HEK293 (cell line): ENCODE measurements at regions not wholly inside any gene's neighbourhood (a gene's known extent, or its start where the extent isn't known, plus 50 kb on each side); places are given as distances from the start of the nearest gene placed in this dataset.

ENCODE experiments used
- CTCF ChIA-PET: fragments of 350-600 bp; formaldehyde crosslinking; extraction: SDS; loops from one replicate; lab custom pipeline; 2021; ENCODE audit warnings: antibody characterized with exemption; lab: Yijun Ruan, JAX
- POLR2A ChIA-PET: fragments of 300-600 bp; formaldehyde crosslinking; extraction: SDS; loops from one replicate; lab custom pipeline; 2020; ENCODE audit warnings: antibody characterized with exemption, inconsistent platforms; lab: Yijun Ruan, JAX
- H3K27ac ChIP-seq: fragments of 200-500 bp; sonication (Bioruptor generic); 2 replicates; pipeline ENCODE4 v1.5.1; 2014; ENCODE audit warnings: low read depth, low read length, control low read depth, inconsistent platforms; ENCODE audit errors: extremely low read depth
- H3K36me3 ChIP-seq, 2 experiments: fragments of 200-500 bp in 1 of 2; sonication (Bioruptor generic) in 1 of 2; 1 replicate in 1 of 2; 2 replicates in 1 of 2; pipeline ENCODE4 v1.5.1; 2014 to 2017; ENCODE audit warnings: inconsistent platforms in 2 of 2, low read length in 2 of 2; ENCODE audit not compliant: control insufficient read depth in 2 of 2, insufficient read depth in 1 of 2
- H3K4me1 ChIP-seq: fragments of 200-500 bp; sonication (Bioruptor generic); 2 replicates; pipeline ENCODE4 v1.5.1; 2014; ENCODE audit warnings: mild to moderate bottlenecking, low read length, inconsistent platforms; ENCODE audit not compliant: control insufficient read depth, insufficient read depth
- H3K4me3 ChIP-seq: 2 replicates; pipeline ENCODE4 v1.5.1; 2011; ENCODE audit warnings: low read depth, mild to moderate bottlenecking, control low read depth, low read length, moderate library complexity
- H3K9me3 ChIP-seq: fragments of 200-500 bp; sonication (Bioruptor generic); 2 replicates; pipeline ENCODE4 v1.5.1; 2014; ENCODE audit warnings: low read depth, low read length, inconsistent platforms; ENCODE audit not compliant: control insufficient read depth, insufficient read depth
- GLI4 ChIP-seq: fragments of 450-650 bp; formaldehyde crosslinking; IDR thresholded peaks from 2 replicates; pipeline ENCODE4 v1.5.1; 2016; ENCODE audit warnings: missing biosample characterization, missing genetic modification characterization
- HOXD13 ChIP-seq: sonication (generic); formaldehyde crosslinking; IDR thresholded peaks from 2 replicates; pipeline ENCODE4 v1.8.0; 2022; ENCODE audit warnings: missing genetic modification reagents, borderline replicate concordance
- KLF10 ChIP-seq: fragments of 450-650 bp; IDR thresholded peaks from 2 replicates; pipeline ENCODE4 v1.5.1; 2018; ENCODE audit warnings: missing biosample characterization, mild to moderate bottlenecking, missing genetic modification characterization
- KLF16 ChIP-seq: fragments of 450-650 bp; formaldehyde crosslinking; IDR thresholded peaks from 2 replicates; pipeline ENCODE4 v1.5.1; 2017; ENCODE audit warnings: missing biosample characterization, missing genetic modification characterization
- KLF9 ChIP-seq: fragments of 450-650 bp; formaldehyde crosslinking; IDR thresholded peaks from 2 replicates; pipeline ENCODE4 v1.5.1; 2016; ENCODE audit warnings: missing biosample characterization, missing genetic modification characterization, low read depth
- MYNN ChIP-seq: fragments of 450-650 bp; formaldehyde crosslinking; IDR thresholded peaks from 2 replicates; pipeline ENCODE4 v1.5.1; 2016; ENCODE audit warnings: missing biosample characterization, missing genetic modification characterization, borderline replicate concordance
- OVOL3 ChIP-seq: fragments of 450-650 bp; formaldehyde crosslinking; IDR thresholded peaks from 2 replicates; pipeline ENCODE4 v1.5.1; 2016; ENCODE audit warnings: missing biosample characterization, missing genetic modification characterization
- PRDM1 ChIP-seq: fragments of 450-650 bp; formaldehyde crosslinking; IDR thresholded peaks from 2 replicates; pipeline ENCODE4; 2016; ENCODE audit warnings: missing biosample characterization, missing genetic modification characterization
- REPIN1 ChIP-seq: fragments of 450-650 bp; formaldehyde crosslinking; IDR thresholded peaks from 2 replicates; pipeline ENCODE4 v1.5.1; 2017; ENCODE audit warnings: missing biosample characterization, missing genetic modification characterization, low read depth
- YY1 ChIP-seq: fragments of 450-650 bp; formaldehyde crosslinking; IDR thresholded peaks from 2 replicates; pipeline ENCODE4 v1.5.1; 2018; ENCODE audit warnings: missing biosample characterization, missing genetic modification characterization
- ZBTB20 ChIP-seq: fragments of 450-650 bp; formaldehyde crosslinking; IDR thresholded peaks from 2 replicates; pipeline ENCODE4 v1.5.1; 2016; ENCODE audit warnings: missing biosample characterization, missing genetic modification characterization
- ZNF157 ChIP-seq: fragments of 450-650 bp; formaldehyde crosslinking; IDR thresholded peaks from 2 replicates; pipeline ENCODE4 v1.5.1; 2016; ENCODE audit warnings: missing biosample characterization, missing genetic modification characterization
- ZNF184 ChIP-seq: fragments of 450-650 bp; IDR thresholded peaks from 2 replicates; pipeline ENCODE4 v1.5.1; 2018; ENCODE audit warnings: missing biosample characterization, mild to moderate bottlenecking, missing genetic modification characterization
- ZNF19 ChIP-seq: fragments of 450-650 bp; formaldehyde crosslinking; IDR thresholded peaks from 2 replicates; pipeline ENCODE4; 2016; ENCODE audit warnings: missing biosample characterization, missing genetic modification characterization, low read depth
- ZNF23 ChIP-seq: fragments of 450-650 bp; formaldehyde crosslinking; IDR thresholded peaks from 2 replicates; pipeline ENCODE4 v1.5.1; 2016; ENCODE audit warnings: missing biosample characterization, missing genetic modification characterization, borderline replicate concordance
- ZNF248 ChIP-seq: fragments of 450-650 bp; formaldehyde crosslinking; IDR thresholded peaks from 2 replicates; pipeline ENCODE4 v1.5.1; 2017; ENCODE audit warnings: missing biosample characterization, missing genetic modification characterization
- ZNF548 ChIP-seq: fragments of 450-650 bp; formaldehyde crosslinking; IDR thresholded peaks from 2 replicates; pipeline ENCODE4 v1.5.1; 2016; ENCODE audit warnings: missing biosample characterization, missing genetic modification characterization
- ZNF624 ChIP-seq: fragments of 450-650 bp; formaldehyde crosslinking; IDR thresholded peaks from 2 replicates; pipeline ENCODE4 v1.5.1; 2017; ENCODE audit warnings: missing biosample characterization, missing genetic modification characterization
- ZNF701 ChIP-seq: fragments of 450-650 bp; formaldehyde crosslinking; IDR thresholded peaks from 2 replicates; pipeline ENCODE4 v1.5.1; 2016; ENCODE audit warnings: missing biosample characterization, missing genetic modification characterization
- ZNF776 ChIP-seq: fragments of 450-650 bp; formaldehyde crosslinking; IDR thresholded peaks from 2 replicates; pipeline ENCODE4 v1.5.0; 2017; ENCODE audit warnings: missing biosample characterization, missing genetic modification characterization, borderline replicate concordance
- ZSCAN16 ChIP-seq: fragments of 450-650 bp; formaldehyde crosslinking; IDR thresholded peaks from 2 replicates; pipeline ENCODE4 v1.5.1; 2016; ENCODE audit warnings: missing biosample characterization, missing genetic modification characterization
- TF ChIP-seq, protein P1 (sequence below): fragments of 450-650 bp; formaldehyde crosslinking; IDR thresholded peaks from 2 replicates; pipeline ENCODE4 v1.5.1; 2016; ENCODE audit warnings: missing biosample characterization, missing genetic modification characterization
- TF ChIP-seq, protein P2 (sequence below): fragments of 450-650 bp; formaldehyde crosslinking; IDR thresholded peaks from 2 replicates; pipeline ENCODE4 v1.5.1; 2016; ENCODE audit warnings: missing biosample characterization, missing genetic modification characterization
- TF ChIP-seq, protein P3 (sequence below): fragments of 450-650 bp; formaldehyde crosslinking; IDR thresholded peaks from 2 replicates; pipeline ENCODE4 v1.5.0; 2017; ENCODE audit warnings: missing biosample characterization, missing genetic modification characterization, borderline replicate concordance

DNA sequence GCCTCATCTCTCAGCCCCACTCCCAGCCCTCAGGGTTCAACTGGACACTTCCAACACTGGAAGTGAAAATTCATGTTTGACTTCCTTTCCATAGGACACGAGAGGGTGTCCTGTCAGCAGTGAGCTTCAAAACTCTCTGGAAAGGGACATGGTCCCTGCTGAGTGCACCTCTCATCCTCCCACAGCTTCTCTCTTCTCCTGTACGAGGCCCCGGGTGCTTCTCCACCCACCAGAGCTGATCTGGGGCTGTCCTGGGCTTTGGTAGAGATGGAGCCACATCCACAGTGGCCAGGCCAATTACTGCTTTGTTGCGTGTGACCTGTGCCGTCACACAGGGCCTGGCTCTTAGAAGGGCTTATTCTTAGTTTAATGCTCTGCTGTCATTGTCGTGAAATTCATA is 182.3 kb downstream of the RRAGC start (continued):
- TF ChIP-seq HOXD13 (CRISPR knock-in tag): no peak
- no peak for TF ChIP-seq ZNF776 (tag by site-specific recombination)
- TF ChIP-seq, protein P1, sequence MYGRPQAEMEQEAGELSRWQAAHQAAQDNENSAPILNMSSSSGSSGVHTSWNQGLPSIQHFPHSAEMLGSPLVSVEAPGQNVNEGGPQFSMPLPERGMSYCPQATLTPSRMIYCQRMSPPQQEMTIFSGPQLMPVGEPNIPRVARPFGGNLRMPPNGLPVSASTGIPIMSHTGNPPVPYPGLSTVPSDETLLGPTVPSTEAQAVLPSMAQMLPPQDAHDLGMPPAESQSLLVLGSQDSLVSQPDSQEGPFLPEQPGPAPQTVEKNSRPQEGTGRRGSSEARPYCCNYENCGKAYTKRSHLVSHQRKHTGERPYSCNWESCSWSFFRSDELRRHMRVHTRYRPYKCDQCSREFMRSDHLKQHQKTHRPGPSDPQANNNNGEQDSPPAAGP: no peak
- no peak for TF ChIP-seq ZNF248 (tag by site-specific recombination)
- TF ChIP-seq REPIN1 (tag by site-specific recombination): no peak
- TF ChIP-seq ZNF548: no peak
- no peak for TF ChIP-seq ZNF157 (tag by site-specific recombination)
- TF ChIP-seq KLF16: no peak

DNA sequence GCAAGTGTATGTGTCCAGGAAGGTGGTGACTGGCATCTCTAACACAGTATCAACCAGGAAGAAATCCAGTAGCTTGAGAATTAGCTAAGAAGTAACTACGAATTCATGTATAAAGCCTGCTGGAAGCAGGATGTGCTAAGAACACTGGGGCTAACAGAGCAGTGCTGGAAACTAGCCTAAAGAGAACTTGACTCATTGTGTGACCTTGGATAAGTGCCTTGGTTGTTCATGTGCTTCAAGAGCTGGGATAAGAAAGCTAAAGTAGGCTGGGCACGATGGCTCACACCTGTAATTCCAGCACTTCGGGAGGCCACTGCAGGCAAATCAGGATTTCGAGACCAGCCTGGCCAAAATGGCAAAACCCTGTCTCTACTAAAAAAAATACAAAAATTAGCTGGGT is 186.9 kb downstream of the RRAGC start:
- TF ChIP-seq ZBTB20 (tag by site-specific recombination) (no peak), ZNF23 (tag by site-specific recombination) (no peak), ZSCAN16 (tag by site-specific recombination) (no peak), KLF9 (tag by site-specific recombination) (no peak)
- TF ChIP-seq, protein P2, sequence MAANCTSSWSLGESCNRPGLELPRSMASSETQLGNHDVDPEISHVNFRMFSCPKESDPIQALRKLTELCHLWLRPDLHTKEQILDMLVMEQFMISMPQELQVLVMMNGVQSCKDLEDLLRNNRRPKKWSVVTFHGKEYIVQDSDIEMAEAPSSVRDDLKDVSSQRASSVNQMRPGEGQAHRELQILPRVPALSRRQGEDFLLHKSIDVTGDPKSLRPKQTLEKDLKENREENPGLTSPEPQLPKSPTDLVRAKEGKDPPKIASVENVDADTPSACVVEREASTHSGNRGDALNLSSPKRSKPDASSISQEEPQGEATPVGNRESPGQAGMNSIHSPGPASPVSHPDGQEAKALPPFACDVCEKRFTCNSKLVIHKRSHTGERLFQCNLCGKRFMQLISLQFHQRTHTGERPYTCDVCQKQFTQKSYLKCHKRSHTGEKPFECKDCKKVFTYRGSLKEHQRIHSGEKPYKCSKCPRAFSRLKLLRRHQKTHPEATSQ (tag by site-specific recombination): no peak
- TF ChIP-seq, protein P3, sequence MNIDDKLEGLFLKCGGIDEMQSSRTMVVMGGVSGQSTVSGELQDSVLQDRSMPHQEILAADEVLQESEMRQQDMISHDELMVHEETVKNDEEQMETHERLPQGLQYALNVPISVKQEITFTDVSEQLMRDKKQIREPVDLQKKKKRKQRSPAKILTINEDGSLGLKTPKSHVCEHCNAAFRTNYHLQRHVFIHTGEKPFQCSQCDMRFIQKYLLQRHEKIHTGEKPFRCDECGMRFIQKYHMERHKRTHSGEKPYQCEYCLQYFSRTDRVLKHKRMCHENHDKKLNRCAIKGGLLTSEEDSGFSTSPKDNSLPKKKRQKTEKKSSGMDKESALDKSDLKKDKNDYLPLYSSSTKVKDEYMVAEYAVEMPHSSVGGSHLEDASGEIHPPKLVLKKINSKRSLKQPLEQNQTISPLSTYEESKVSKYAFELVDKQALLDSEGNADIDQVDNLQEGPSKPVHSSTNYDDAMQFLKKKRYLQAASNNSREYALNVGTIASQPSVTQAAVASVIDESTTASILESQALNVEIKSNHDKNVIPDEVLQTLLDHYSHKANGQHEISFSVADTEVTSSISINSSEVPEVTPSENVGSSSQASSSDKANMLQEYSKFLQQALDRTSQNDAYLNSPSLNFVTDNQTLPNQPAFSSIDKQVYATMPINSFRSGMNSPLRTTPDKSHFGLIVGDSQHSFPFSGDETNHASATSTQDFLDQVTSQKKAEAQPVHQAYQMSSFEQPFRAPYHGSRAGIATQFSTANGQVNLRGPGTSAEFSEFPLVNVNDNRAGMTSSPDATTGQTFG (tag by site-specific recombination): no peak
- TF ChIP-seq, all 188 proteins: peak for 0
- no peaks in the 10 kb centered on the region for H3K36me3 ChIP-seq
- H3K27ac ChIP-seq: no peak overlapping the region
- H3K9me3 ChIP-seq: no peaks in the 10 kb centered on the region
- ChIA-PET CTCF (interaction anchor here (0.6 kb wide), 1 partner anchor 64 kb away, joined by 5 read pairs; no protein-coding TSS in a partner anchor), POLR2A (interaction anchor here (0.6 kb wide), 1 partner anchor 114 kb away, joined by 5 read pairs; no protein-coding TSS in a partner anchor)
- H3K4me1 ChIP-seq: no peaks in the 10 kb centered on the region
- no peak overlapping the region for H3K4me3 ChIP-seq

DNA sequence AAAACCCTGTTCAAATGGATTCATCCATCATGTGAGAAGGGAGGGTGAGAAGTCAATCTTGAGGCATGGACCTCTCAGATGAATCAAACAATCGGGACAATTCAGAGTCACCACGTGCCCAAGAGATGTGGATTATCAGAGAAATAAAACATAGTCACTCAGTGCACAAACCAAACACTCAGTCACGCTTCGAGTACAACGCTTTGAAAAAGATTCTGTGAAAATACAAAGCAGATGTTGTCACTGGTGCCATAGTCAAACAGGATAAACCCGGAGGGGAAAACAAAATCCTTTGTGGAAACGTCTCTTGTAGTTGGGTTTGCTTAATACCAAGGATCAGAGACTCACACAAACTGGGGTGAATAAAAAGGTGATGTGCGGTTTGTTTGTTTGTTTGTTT is 188.4 kb downstream of the RRAGC start:
- no peak overlapping the region for H3K4me3 ChIP-seq
- H3K9me3 ChIP-seq: no peaks in the 10 kb centered on the region
- ChIA-PET POLR2A (no interaction called here), CTCF (no interaction called here)
- H3K4me1 ChIP-seq: no peaks in the 10 kb centered on the region
- TF ChIP-seq GLI4: no peak
- TF ChIP-seq ZNF19 (tag by site-specific recombination): no peak
- TF ChIP-seq OVOL3: no peak
- no peak for TF ChIP-seq ZNF184 (tag by site-specific recombination)
- no peak for TF ChIP-seq ZNF701
- no peak for TF ChIP-seq KLF16
- no peak for TF ChIP-seq ZNF624 (tag by site-specific recombination)
- no peak for TF ChIP-seq YY1 (tag by site-specific recombination)
- TF ChIP-seq MYNN: no peak
- no peak for TF ChIP-seq PRDM1 (tag by site-specific recombination)
- no peak for TF ChIP-seq KLF10 (tag by site-specific recombination)
- H3K36me3 ChIP-seq: no peaks in the 10 kb centered on the region
- no peak overlapping the region for H3K27ac ChIP-seq
